PFSK-1 (cell line): ENCODE measurements at regions not wholly inside any gene's neighbourhood (a gene's known extent, or its start where the extent isn't known, plus 50 kb on each side); places are given as distances from the start of the nearest gene placed in this dataset.

ENCODE experiments used
- FOXP2 ChIP-seq: optimal IDR thresholded peaks from 2 replicates; pipeline ENCODE3; 2011; ENCODE audit warnings: borderline replicate concordance, control low read depth, inconsistent platforms; ENCODE audit not compliant: insufficient read depth; ENCODE audit errors: extremely low read length, extremely low read depth
- POLR2AphosphoS5 ChIP-seq: IDR thresholded peaks from 2 replicates; pipeline ENCODE4 v1.6.1; 2012; ENCODE audit warnings: low read depth, mild to moderate bottlenecking, control low read depth, low read length, moderate library complexity
- SIN3A ChIP-seq: IDR thresholded peaks from 2 replicates; pipeline ENCODE4 v1.6.1; 2012; ENCODE audit warnings: mild to moderate bottlenecking, low read length, moderate library complexity, borderline replicate concordance; ENCODE audit not compliant: insufficient read depth
- TAF1 ChIP-seq: IDR thresholded peaks from 2 replicates; pipeline ENCODE4 v1.6.1; 2012; ENCODE audit warnings: low read length, control low read depth, borderline replicate concordance; ENCODE audit not compliant: insufficient read depth
- TF ChIP-seq, protein P1 (sequence below), 2 experiments: IDR thresholded peaks; 2 replicates each; pipeline versions ENCODE4 v1.6.1 to v1.8.0; 2011 to 2012; ENCODE audit warnings: low read depth in 2 of 2, low read length in 2 of 2, control low read depth in 1 of 2, inconsistent platforms in 1 of 2, mild to moderate bottlenecking in 1 of 2, moderate library complexity in 1 of 2; ENCODE audit not compliant: insufficient read depth in 1 of 2

DNA sequence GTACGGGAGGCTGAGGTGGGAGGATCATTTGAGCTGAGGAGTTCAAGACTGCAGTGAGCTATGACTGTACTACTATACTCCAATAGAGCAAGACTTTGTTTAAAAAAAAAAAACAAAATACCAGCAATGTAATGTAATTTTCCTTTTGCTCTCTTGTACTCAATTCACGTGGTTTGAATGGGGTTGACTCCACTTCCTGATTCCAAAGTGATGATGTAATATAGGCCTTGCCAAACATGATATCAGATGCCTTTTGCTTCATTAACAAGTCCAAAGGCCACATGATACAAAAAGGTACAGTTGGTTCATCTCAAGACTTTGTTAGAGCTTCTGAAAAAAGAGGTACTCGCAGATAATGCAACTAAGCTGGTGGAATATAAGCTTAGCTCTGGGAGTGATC is 321.8 kb downstream of the ZEB2 start:
- no peak for TF ChIP-seq FOXP2
- TF ChIP-seq TAF1 = no peak
- no peak for TF ChIP-seq POLR2AphosphoS5
- TF ChIP-seq SIN3A = no peak
- TF ChIP-seq, protein P1, sequence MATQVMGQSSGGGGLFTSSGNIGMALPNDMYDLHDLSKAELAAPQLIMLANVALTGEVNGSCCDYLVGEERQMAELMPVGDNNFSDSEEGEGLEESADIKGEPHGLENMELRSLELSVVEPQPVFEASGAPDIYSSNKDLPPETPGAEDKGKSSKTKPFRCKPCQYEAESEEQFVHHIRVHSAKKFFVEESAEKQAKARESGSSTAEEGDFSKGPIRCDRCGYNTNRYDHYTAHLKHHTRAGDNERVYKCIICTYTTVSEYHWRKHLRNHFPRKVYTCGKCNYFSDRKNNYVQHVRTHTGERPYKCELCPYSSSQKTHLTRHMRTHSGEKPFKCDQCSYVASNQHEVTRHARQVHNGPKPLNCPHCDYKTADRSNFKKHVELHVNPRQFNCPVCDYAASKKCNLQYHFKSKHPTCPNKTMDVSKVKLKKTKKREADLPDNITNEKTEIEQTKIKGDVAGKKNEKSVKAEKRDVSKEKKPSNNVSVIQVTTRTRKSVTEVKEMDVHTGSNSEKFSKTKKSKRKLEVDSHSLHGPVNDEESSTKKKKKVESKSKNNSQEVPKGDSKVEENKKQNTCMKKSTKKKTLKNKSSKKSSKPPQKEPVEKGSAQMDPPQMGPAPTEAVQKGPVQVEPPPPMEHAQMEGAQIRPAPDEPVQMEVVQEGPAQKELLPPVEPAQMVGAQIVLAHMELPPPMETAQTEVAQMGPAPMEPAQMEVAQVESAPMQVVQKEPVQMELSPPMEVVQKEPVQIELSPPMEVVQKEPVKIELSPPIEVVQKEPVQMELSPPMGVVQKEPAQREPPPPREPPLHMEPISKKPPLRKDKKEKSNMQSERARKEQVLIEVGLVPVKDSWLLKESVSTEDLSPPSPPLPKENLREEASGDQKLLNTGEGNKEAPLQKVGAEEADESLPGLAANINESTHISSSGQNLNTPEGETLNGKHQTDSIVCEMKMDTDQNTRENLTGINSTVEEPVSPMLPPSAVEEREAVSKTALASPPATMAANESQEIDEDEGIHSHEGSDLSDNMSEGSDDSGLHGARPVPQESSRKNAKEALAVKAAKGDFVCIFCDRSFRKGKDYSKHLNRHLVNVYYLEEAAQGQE (IDR thresholded peaks at IDR 0.05; ENCODE audit: insufficient read depth in 1 of 2, low read depth in 2 of 2, low read length in 2 of 2) = no peak

- TF ChIP-seq POLR2AphosphoS5 = no peak
- no peak for TF ChIP-seq TAF1
Measured at GRCh38 chr2:144194326-144195071, 325.4 kb downstream of the ZEB2 start.

- TF ChIP-seq, protein P1 (IDR thresholded peaks at IDR 0.05; ENCODE audit: insufficient read depth in 1 of 2, low read depth in 2 of 2, low read length in 2 of 2) = no peak
- no peak for TF ChIP-seq FOXP2
- no peak for TF ChIP-seq POLR2AphosphoS5
- TF ChIP-seq TAF1 = no peak
- no peak for TF ChIP-seq SIN3A
Measured at GRCh38 chr2:144190908-144191605, 328.9 kb downstream of the ZEB2 start.

DNA sequence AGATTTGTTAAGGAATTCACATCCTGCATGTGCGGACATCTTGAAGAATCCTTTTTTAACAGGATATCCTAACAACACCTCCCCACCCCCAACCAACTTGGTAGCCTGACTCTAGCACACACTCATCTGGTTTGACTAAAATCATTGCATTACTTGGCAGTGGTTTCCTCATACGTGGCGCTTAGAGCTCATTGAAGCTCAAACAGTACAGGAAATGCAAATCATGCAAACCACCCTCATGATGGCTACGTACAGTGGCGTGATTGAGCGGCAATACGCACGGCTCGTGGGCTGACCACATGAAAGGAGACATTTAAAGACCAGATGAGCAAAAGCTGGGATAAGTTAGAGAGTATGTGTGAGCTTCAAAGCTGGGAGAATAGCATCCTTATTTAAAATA is 336.2 kb downstream of the ZEB2 start:
- TF ChIP-seq TAF1 (no peak), POLR2AphosphoS5 (no peak), FOXP2 (peak; percentile 48)

- TF ChIP-seq TAF1 (no peak), POLR2AphosphoS5 (no peak), FOXP2 (no peak), SIN3A (no peak)
- TF ChIP-seq, protein P1 (IDR thresholded peaks at IDR 0.05; ENCODE audit: insufficient read depth in 1 of 2, low read depth in 2 of 2, low read length in 2 of 2) = no peak
Measured at GRCh38 chr2:144181001-144181400, 338.9 kb downstream of the ZEB2 start.

GRCh38 chr2:144180131-144180530 is 339.8 kb downstream of the ZEB2 start:
- TF ChIP-seq, protein P1 (IDR thresholded peaks at IDR 0.05; ENCODE audit: insufficient read depth in 1 of 2, low read depth in 2 of 2, low read length in 2 of 2) = no peak
- TF ChIP-seq TAF1 (no peak), SIN3A (no peak), POLR2AphosphoS5 (no peak), FOXP2 (no peak)
